HG03095 (cell line): ENCODE measurements at regions not wholly inside any gene's neighbourhood (a gene's known extent, or its start where the extent isn't known, plus 50 kb on each side); places are given as distances from the start of the nearest gene placed in this dataset.

ENCODE experiments used
- ATAC-seq: cut with Tn5 transposase; IDR thresholded peaks from one replicate; pipeline ENCODE4 v1.9.1; 2021; ENCODE audit warnings: moderate library complexity; ENCODE audit not compliant: unreplicated experiment

DNA sequence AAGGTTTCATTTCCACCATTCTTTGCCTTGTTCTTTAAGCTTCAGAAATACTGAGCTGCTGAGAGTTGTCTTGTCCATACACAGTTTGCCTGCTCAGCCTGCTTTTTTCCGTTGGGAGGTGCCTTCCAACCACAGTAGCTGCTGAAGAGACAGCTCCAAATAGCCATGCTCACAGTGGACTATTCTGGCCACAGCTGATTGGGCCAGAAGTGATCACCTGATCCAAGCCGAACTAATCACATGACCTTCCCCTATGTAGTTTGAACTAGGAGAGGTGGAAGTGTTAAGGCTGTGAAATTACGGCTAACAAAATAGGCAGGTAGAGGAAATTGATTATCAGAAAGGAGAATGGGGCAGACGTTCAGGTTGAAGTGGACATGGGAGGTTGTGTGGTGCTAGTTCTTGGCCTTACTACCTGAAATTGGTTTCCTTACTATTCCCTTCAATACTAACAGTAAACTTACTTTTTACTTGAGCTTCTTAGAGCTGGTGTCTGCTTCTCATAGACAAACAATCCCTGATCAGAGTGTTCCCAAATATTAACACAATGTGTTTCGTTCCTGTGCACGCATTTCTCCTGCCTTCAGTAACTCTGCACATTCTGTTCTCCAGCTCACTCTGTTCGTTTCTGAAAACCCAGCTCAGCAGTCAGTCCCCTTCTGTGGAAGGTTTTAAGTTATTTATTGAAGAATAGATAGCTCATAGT is 136.1 kb downstream of the RWDD3 start:
- no peak for ATAC-seq

DNA sequence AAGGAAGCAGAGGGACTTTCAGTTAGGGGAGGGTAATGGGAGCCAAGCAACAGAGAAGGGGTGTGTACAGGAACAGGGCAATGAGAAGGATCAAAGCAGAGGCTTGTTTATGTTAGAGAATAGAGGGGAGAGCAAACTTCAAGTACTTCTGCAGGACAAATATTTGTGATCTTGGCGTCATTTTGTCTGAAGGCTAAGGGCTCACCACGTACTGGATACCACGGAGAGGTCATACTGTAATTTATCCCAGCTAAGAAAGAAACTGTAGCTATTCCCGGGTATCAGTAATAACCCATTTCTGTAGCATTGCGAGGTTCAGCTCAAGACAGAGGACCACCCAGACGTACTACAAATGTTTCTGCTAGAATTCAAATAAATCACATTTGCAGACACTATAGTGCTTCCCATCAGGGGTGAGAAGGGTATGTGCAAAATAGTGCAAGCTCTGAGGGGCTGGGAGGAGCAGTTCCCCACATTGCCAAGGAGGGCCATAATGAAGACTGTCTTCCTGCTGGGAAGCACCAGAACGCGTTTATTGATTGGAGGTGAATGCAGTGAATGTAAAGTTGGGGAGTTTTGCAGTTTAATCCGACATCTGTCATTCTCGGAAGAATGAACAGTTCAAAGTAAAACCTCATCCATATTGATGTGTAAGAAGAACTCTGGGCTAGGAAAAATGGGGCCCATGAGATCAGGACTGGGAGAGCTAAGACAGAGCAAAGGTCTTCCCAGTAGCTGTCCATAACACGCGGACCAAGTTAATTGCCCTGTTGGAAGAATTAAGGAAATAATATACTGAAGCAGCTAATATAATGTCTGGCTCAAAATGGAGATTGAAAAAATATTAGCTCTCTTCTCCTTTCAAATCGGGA is 136.9 kb downstream of the RWDD3 start:
- ATAC-seq: no peak

DNA sequence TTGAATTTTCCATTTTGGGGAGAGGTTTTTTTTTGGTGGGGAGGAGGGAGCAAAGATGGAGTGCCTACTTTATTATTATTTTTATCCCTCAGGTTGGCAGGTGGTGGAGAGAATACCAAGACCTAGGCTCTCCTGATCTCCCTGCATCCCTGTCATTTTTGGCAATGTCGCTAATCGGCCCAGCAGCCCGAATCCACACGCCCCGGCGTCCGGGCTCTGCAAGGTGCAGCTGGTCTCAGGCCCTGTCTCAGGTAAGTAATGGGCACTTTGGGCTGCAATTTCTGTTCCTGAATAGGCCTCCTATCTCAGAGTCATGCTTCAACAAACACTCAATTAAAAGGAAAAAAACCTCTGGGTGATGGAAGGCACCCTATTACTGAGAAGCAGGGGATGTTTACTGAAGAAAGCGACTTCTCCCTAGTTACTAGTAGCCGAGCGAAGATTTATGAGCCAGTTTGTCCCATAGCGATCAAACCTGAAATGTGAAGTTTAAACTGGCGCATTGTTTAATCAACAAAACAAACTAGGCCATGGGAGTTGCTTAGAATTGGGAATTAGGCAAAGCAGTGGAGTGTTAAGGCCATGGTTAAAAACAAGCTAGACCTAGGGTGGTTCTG is 137.8 kb downstream of the RWDD3 start:
- ATAC-seq: no peak

DNA sequence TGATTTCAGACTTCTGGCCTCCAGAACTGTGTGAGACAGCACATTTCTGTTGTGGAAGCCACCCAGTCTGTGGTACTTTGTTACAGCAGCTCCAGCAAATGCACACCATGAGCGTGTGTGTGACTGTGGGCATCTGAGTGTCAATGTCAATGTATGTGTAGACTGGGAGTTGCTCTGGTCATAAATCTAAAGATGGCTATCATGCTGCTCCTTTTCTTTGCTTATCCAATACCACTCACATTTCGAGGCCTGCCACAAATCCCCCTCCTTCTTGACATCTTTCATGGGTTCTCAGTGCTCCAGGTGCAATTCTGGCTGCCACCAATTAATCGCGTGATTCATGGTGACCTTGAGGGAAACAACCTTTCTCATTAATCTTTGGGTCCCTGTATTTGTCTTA is 141.2 kb downstream of the RWDD3 start:
- no peak for ATAC-seq

DNA sequence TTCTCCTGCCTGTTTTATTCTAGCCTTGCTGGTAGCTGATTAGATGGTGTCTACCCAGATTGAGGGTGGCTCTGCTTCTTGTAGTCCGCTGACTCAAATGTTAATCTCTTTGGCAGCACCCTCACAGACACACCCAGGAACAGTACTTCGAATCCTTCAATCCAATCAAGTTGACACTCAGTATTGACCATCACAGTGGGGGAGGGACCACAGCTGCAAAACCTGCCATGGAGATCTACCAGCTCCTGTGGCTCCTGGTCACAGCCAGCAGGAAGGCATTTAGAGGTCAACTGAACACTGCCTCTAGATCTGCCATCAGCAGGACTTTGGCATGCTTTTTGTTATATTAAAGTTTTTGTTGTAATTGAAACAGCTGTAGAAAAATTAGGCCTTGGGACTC is 146.9 kb downstream of the RWDD3 start:
- no peak for ATAC-seq

DNA sequence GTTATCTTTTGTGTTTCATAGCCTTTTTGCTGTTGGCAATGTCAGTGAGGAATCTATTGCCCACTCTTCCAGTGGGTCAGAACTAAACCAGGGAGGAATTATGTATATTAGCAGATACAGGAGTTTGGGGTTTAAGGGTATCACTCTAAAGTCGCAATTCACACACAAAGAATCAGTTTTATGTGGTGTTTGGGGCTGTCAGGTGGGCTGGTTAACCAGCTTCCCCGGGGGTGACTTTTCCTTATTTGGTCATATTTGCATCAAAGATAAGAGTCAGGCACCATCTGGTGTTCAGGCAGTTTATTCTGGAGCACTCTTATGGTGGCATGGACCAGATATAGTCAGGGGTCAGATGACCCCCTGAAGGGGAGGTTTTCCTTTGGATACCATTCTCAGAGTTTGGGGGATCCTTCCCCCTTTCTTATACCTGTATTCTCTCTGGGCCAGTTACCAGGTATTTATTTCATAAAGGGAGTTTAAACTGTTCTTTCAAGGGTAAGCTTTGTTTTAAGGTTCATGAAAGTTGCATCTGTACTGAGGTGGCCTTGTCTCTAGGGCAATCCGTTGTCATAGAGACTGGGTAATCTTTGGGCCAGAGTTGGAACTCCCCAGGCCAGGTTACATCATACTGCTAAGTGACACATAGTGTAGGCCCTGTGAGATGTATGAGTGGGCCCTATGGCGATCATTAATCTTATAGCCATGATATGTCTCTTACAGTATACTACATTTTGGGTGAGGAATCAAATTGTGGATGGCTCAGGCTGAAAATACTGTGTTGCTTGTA is 148.2 kb downstream of the RWDD3 start:
- no peak for ATAC-seq

DNA sequence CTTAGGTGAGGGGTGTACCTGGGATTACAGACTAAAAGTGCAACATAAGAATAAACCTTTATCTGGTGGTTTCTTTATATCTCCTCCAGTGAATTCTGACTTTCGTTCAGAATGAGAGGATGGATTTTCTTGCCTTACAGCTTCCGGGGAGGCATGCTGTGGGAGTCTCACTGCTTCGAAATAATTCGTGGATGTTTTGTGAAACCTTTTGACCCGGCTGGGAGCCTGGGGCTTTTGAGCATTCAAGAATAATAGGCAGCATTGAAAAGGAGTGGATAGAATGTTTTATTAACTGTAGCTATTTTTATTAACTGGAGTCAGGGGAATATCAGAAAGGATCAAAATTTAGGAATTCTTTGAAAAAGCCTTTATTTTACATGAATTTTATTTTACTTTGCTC is 149.1 kb downstream of the RWDD3 start:
- no peak for ATAC-seq

DNA sequence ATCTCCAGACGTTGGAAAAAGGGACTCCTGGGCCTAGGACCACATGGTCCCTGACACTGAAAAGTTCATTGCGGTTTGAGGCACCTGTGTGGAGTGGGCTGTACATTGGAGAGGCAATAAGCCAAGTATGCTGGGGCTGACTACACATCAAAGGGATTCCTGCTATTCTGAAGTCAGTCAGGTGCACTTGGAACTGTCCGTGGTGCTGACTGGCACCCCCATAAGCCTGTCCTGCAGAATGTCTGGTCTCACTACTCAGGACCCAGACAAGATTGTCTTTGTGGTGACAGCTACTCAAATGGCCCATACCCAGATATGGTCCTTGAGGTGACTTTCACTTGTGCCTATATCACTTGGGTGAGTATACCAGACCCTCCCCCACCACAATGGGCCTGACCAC is 150.6 kb downstream of the RWDD3 start:
- ATAC-seq: no peak

DNA sequence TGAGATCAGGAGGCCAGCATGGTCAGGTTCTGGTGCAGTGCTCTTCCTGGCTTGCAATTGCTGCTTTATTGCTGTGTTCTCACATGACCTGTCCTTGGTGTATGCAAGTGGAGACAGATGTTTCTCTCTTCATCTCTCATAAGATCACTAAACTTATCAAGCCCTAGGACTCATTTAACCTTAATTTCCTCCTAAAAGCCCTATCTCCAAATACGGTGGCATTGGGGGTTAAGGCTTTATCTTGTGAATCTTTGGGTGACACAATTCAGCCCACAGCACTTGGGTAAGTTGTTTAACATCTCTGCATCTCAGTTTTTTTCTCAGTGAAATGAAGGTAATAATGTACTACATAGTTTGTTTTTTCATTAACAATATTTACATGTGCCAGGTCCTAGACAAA is 152.4 kb downstream of the RWDD3 start:
- ATAC-seq: no peak

DNA sequence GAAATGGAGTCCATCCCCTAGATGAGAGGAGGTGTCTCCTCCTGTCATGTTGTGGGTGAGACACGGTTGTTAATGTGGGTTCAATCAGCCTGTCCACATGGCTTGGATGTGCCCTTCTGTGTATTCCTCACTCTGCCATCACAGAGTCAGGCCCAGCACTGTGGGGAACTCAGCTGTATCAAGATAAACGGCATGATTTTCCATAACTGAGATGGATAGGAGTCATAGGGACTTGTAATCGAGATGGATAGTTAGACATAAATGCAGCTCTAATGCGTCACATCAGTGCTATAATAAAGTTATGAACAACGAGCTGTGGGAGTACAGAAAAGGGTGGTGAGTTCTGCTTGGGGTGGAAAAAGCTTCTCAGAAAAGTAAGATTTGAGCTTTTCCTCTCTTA is 152.9 kb downstream of the RWDD3 start:
- no peak for ATAC-seq

DNA sequence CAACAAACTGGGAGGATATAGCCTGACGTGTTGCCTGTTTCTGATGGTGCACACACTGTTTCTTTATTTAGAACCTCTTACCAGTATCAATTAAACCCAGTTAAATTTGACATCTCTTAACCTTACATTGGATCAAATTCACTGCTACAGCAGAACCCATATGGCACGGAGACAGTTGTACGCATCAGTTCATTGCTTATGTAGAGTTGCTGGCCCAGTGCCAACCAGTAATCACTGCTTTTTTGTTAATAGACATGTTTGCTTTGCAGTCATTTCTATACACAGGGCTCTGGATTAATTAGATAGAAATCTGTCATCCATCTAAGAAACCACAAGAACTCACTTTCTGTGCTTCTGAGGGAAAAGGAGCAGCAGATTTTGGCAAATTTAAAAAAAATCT is 154.0 kb downstream of the RWDD3 start:
- ATAC-seq: no peak

DNA sequence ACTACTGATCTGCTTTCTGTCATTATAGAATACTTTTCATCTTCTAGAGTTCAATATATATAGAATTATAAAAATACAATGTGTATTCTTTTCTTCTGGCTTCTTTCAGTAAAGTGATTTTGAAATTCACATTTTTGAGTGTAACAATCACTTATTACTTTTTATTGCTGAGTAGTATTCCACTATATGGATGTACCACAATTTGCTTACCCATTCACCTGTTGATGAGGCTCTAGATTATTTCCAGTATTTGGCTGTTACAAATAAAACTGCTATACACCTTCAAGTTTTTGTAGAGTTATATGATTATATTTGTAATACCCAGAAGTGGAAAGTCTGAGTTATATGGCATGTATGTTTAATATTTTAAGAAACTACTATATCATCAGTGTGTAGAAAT is 159.4 kb downstream of the RWDD3 start:
- no peak for ATAC-seq

DNA sequence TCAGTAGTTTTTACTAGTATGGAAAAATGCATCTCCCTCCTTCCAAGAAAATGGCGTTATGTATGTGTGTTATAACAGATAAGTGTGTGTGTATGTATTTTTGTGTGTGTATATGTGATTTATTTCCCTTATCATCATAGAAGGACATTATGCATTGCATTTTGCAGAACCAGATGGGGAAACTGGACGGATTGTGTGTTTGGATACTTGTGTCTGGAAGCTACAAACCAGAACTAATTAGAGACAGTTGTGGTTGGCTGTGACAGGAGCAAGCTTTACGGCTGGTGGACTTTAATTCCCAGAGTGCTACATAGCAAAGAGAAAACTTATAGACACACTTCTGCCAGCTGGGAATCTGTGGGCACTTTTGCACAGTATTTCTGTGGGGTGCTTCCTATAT is 162.5 kb downstream of the RWDD3 start:
- ATAC-seq: no peak

DNA sequence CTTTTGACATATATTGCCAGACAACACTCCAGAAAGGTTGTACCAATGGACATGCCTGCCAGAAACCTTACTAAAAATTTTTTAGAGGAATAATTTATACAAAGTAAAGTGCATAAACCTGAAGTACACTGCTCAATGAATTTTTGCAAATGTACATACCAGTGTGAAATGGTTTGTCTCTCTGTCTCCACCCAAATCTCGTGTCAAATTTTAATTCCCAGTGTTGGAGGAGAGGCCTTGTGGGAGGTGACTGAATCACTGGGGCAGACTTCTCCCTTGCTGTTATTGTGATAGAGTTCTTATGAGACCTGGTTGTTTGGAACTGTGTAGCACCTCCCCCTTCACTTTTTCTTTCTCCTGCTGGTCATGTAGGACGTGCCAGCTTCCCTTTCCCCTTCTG is 168.8 kb downstream of the RWDD3 start:
- ATAC-seq: no peak

DNA sequence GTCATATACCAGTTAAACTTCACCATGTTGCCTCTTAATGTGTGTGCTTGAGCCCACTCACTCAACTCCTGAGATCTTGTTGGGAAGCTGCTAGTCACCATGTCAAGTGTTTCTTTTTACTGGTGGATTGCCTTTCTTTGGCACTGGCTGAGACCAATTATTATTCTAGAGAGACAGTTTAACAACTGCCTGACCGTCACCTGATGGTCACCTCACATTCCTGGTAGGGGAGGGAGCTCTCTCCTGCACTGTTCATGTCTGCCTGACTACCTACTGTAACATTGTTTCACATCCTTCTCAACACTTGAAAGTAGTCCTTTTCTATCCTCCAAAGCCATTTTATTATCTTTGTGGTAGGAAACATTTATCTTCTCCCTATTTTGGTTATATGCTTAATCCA is 172.3 kb downstream of the RWDD3 start:
- ATAC-seq: no peak

DNA sequence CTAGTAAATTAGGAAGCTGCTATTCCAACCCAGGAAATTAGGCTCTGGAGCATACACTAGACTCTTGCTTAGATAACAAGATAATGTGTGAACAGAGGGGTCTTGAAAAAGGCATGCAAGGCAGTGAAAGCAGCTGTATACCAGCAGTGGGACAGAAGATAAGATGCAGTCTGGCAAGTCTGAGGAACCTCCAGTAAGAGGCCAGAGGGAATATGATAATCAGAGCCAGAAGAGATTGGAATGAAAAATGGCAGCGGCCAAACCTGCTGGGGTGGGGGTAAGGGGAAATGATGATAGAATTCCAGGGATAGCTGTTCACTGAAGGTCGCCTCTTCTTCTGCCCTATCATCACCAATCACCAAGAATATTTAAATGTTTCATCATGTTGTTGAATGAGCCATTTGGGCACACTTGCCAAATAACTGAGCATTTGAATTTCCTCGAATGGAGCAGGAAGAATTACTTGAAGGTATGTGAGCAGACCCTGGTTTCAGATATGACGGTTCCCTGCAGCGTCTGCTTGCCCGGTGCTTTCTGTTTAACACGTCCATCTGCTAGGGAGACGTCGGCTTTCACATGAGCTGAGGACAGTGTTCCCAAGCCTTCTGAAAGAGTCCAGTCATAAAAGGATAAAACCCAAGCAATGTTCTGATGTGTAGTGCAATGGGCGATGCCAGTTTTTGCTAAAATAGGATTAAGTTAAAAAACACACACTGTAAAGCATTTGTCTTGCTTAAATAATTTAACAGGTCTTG is 173.3 kb downstream of the RWDD3 start:
- ATAC-seq: no peak

DNA sequence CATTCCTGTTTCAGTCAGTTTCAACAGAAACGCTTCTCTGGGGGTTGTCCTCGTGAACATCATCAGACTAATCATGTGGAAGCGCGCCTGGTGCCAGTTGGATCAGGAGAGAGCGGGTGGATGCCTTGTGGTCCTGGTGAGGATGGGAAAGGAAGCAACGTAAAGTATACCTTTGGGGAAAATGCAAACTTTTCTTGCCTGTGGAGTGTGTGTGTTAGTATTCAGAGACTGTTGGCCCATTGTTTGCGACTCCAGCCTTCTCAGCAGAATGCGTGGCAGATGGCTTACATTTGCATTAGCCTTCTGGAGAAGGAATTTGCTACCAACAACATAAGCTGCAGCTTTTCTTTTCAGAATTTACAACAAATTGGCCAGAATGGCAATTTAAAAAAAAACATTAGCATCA is 173.9 kb downstream of the RWDD3 start:
- no peak for ATAC-seq

DNA sequence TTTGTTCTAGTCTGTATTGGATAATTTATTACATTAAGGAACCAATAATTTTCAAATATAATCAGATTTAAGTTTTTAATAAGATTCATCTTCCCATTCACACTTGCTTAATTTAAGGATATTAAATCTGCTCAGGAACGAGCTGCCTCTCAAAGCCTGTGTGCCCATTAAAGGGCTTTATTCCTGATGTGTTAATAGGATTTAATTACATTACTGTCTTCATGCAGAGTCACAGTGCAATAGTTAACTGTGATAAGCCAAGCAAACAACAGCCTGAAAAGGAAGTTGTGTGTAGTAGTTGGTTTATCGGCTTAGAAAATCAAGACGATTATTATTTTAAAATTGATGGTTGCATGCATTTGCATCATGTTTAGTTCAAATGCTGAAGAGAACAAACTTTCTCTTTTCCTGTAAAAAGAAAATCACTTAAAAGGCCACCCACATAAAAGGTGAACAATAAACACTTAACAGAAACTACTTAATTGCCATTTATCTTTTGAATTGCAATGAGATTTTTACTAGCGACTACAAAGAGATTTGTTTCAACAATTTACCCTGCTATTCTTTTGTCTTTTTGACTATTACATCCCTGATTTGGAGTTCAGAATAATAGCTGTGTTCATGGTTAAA is 174.6 kb downstream of the RWDD3 start:
- no peak for ATAC-seq

DNA sequence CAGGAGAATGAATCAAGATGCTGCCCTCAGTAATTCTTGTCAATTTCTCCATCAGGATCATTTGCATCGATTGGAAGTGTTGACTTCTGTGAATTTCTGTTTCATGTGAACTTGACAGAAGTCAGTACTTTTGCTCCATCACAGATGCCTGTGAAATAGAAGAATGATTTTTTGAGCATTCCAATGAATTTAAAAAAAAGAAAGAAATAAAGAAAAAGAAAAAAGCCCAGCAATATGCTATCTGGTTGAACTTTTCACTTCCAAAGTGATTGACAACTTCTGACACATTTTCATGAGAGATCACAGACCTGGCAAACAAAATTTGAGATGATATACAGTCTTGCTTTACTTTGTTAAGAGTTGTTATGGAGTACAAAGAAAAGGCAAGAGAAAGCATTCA is 175.3 kb downstream of the RWDD3 start:
- no peak for ATAC-seq

DNA sequence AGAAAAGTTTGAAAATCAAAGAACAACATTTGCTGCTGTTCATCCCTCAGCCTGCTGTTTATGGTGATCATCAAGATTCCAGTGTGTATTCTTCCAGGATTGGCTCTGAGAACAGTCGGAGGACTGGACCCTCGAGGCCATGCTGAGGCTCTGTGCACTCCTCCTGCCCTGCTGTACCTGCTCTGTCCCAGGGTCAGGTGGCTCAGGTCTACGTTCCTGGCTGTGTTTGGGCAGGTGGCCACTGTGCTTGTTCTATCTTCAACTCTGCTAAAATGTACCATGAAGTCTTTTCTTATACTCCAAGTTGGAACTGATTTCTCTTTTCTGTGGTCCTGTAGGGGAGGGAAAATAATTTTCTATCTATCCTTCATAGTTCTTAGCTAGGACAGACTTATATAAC is 175.9 kb downstream of the RWDD3 start:
- ATAC-seq: no peak
